Fibroblast of lung (primary cell): ENCODE measurements at regions not wholly inside any gene's neighbourhood (a gene's known extent, or its start where the extent isn't known, plus 50 kb on each side); places are given as distances from the start of the nearest gene placed in this dataset.
A peak's percentile ranks its signal among the peaks of the same experiment; 100 is the strongest.

Experiments
- DNase-seq, 2 donors: peaks; one replicate each; pipeline versions ENCODE4 v3.0.0 to v3.0.0-alpha.2; 2010; ENCODE audit warnings: low read depth in 2 of 2
- H2AFZ ChIP-seq: 2 replicates; pipeline ENCODE4 v1.5.1; 2012; ENCODE audit warnings: low read length, control low read depth, inconsistent platforms
- H3K27ac ChIP-seq: 2 replicates; pipeline ENCODE4 v1.5.1; 2011; ENCODE audit warnings: low read length, control low read depth; ENCODE audit not compliant: insufficient read depth
- H3K27me3 ChIP-seq: 2 replicates; pipeline ENCODE4 v1.5.1; 2011; ENCODE audit warnings: mild to moderate bottlenecking, low read length; ENCODE audit not compliant: control insufficient read depth, insufficient read depth
- H3K36me3 ChIP-seq: 2 replicates; pipeline ENCODE4 v1.5.1; 2011; ENCODE audit warnings: low read length; ENCODE audit not compliant: control insufficient read depth, insufficient read depth
- H3K4me1 ChIP-seq: 2 replicates; pipeline ENCODE4 v1.5.1; 2011; ENCODE audit warnings: low read length; ENCODE audit not compliant: control insufficient read depth, insufficient read depth; ENCODE audit errors: extremely low read depth
- H3K4me2 ChIP-seq: 2 replicates; pipeline ENCODE4 v1.5.1; 2011; ENCODE audit warnings: low read length, control low read depth; ENCODE audit not compliant: insufficient read depth; ENCODE audit errors: extremely low read depth
- H3K4me3 ChIP-seq, 4 experiments: fragments of 200-600 bp in 1 of 4; sonication (generic) in 1 of 4; replicated peaks in 1 of 4; 2 replicates each; pipeline ENCODE4 v1.5.1; 2011 to 2016; ENCODE audit warnings: low read length in 4 of 4, low read depth in 3 of 4, mild to moderate bottlenecking in 3 of 4, control low read depth in 2 of 4, inconsistent platforms in 1 of 4, mixed read lengths in 1 of 4; ENCODE audit not compliant: insufficient read depth in 1 of 4; ENCODE audit errors: control extremely low read depth in 1 of 4
- H3K79me2 ChIP-seq: 2 replicates; pipeline ENCODE4 v1.5.1; 2012; ENCODE audit warnings: mild to moderate bottlenecking, low read length, inconsistent platforms; ENCODE audit not compliant: control insufficient read depth, insufficient read depth
- H3K9ac ChIP-seq: 2 replicates; pipeline ENCODE4 v1.5.1; 2011; ENCODE audit warnings: mild to moderate bottlenecking, low read length, control low read depth; ENCODE audit not compliant: insufficient read depth
- H3K9me3 ChIP-seq: 2 replicates; pipeline ENCODE4 v1.5.1; 2012; ENCODE audit warnings: low read depth, low read length; ENCODE audit not compliant: control insufficient read depth, insufficient read depth
- H4K20me1 ChIP-seq: 2 replicates; pipeline ENCODE4 v1.5.1; 2011; ENCODE audit warnings: low read length; ENCODE audit not compliant: control insufficient read depth, insufficient read depth; ENCODE audit errors: extremely low read depth
- CTCF ChIP-seq, 2 donors: IDR thresholded peaks in 1 of 2; conservative IDR thresholded peaks in 1 of 2; 1 replicate in 1 of 2; 2 replicates in 1 of 2; pipeline ENCODE4 v1.5.1; 2011 to 2012; ENCODE audit warnings: low read length in 2 of 2, control low read depth in 1 of 2, inconsistent platforms in 1 of 2, low read depth in 1 of 2, mild to moderate bottlenecking in 1 of 2
- EZH2 ChIP-seq: IDR thresholded peaks from 2 replicates; pipeline ENCODE4 v1.5.1; 2012; ENCODE audit warnings: low read length, control low read depth, mild to moderate bottlenecking; ENCODE audit errors: missing control alignments

GRCh38 chr4:36815536-36815935 is 429.0 kb upstream of the NWD2 start:
- no peak overlapping the region for H3K4me3 ChIP-seq
- H3K4me2 ChIP-seq = no peak overlapping the region
- H3K4me1 ChIP-seq = no peaks in the 10 kb centered on the region
- no peak overlapping the region for H3K9ac ChIP-seq
- no peak overlapping the region for H3K27ac ChIP-seq
- H3K79me2 ChIP-seq = no peaks in the 10 kb centered on the region
- no peak overlapping the region for H2AFZ ChIP-seq
- no peak for DNase-seq
- no peak for TF ChIP-seq EZH2
- TF ChIP-seq CTCF (conservative IDR thresholded peaks at IDR 0.05 in 1 of 2, IDR thresholded peaks at IDR 0.05 in 1 of 2; ENCODE audit: low read depth in 1 of 2, low read length in 2 of 2) = no peak
- H3K9me3 ChIP-seq = no peaks in the 10 kb centered on the region
- H4K20me1 ChIP-seq = no peaks in the 10 kb centered on the region
- H3K27me3 ChIP-seq = no peaks in the 10 kb centered on the region
- no peaks in the 10 kb centered on the region for H3K36me3 ChIP-seq

- Histone ChIP-seq H2AFZ (no peak overlapping the region), H3K4me3 (no peak overlapping the region), H3K79me2 (no peaks in the 10 kb centered on the region), H3K36me3 (no peaks in the 10 kb centered on the region), H3K4me2 (no peak overlapping the region), H4K20me1 (no peaks in the 10 kb centered on the region), H3K27ac (no peak overlapping the region), H3K9ac (no peak overlapping the region), H3K27me3 (no peaks in the 10 kb centered on the region), H3K9me3 (no peaks in the 10 kb centered on the region), H3K4me1 (no peaks in the 10 kb centered on the region)
- peak in 1 of 2 donors; percentile 2 for DNase-seq
- TF ChIP-seq CTCF (conservative IDR thresholded peaks at IDR 0.05 in 1 of 2, IDR thresholded peaks at IDR 0.05 in 1 of 2; ENCODE audit: low read depth in 1 of 2, low read length in 2 of 2) = no peak
- no peak for TF ChIP-seq EZH2
Observed at GRCh38 chr4:36823199-36823967, 421.2 kb upstream of the NWD2 start.

GRCh38 chr4:36824682-36825081 is 419.9 kb upstream of the NWD2 start:
- Histone ChIP-seq H2AFZ (no peak overlapping the region), H3K9ac (no peak overlapping the region), H3K36me3 (no peaks in the 10 kb centered on the region), H4K20me1 (no peaks in the 10 kb centered on the region), H3K9me3 (no peaks in the 10 kb centered on the region), H3K27me3 (no peaks in the 10 kb centered on the region), H3K4me1 (no peaks in the 10 kb centered on the region), H3K27ac (no peak overlapping the region), H3K4me3 (no peak overlapping the region), H3K4me2 (no peak overlapping the region), H3K79me2 (no peaks in the 10 kb centered on the region)
- TF ChIP-seq EZH2 = no peak
- no peak for TF ChIP-seq CTCF (conservative IDR thresholded peaks at IDR 0.05 in 1 of 2, IDR thresholded peaks at IDR 0.05 in 1 of 2; ENCODE audit: low read depth in 1 of 2, low read length in 2 of 2)
- no peak for DNase-seq
